ENCODE measurements at regions not wholly inside any gene's neighbourhood (a gene's known extent, or its start where the extent isn't known, plus 50 kb on each side); places are given as distances from the start of the nearest gene placed in this dataset.

DNA sequence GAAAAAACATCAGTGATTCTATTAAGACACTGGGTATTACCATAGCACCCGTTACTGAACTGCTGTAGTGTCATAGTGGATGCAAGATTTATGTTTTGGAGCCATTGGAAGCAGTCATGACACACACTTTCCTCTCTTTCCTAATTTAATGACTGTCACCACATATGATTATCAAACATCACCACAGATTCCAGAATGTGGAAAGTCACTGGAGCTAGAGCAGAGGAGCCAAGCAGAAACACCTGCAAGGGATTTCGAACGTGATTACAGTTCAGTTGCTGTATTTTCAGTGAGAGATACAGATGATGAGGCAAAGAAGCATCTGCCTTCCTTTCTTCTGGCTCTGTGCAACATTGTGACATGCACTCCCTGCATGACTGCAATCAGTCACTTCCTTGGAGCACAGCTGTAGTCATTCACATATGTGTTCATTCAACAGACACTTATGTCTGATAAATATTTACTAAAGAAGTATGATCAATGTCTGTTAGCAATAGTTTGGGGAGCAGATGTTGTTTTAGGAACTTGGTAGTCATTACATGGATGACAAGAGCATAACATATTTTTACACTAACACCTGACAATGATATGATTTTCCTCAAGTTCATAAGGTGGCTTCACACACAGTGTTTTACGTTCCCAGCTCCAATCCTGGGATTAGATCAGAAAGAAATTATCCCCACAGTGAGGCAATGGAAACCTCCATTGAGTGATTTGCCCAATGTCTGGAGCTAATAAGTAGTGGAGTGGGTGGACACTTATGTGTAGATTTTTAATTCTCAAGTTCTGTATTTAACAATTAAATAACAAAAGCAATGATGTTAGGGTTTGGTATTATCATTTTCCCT lies 416.6 kb downstream of the PLCL1 start:
- TF ChIP-seq, protein P1, sequence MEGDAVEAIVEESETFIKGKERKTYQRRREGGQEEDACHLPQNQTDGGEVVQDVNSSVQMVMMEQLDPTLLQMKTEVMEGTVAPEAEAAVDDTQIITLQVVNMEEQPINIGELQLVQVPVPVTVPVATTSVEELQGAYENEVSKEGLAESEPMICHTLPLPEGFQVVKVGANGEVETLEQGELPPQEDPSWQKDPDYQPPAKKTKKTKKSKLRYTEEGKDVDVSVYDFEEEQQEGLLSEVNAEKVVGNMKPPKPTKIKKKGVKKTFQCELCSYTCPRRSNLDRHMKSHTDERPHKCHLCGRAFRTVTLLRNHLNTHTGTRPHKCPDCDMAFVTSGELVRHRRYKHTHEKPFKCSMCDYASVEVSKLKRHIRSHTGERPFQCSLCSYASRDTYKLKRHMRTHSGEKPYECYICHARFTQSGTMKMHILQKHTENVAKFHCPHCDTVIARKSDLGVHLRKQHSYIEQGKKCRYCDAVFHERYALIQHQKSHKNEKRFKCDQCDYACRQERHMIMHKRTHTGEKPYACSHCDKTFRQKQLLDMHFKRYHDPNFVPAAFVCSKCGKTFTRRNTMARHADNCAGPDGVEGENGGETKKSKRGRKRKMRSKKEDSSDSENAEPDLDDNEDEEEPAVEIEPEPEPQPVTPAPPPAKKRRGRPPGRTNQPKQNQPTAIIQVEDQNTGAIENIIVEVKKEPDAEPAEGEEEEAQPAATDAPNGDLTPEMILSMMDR (IDR thresholded peaks at IDR 0.05) = no peak
- peaks cover 0 to 6% (median 0%) of the 10 kb centered on the region in 7 donors for H3K27me3 ChIP-seq
- 69 to 72% methylated on average over 4 of the region's 4 CpGs for WGBS, 2 donors
- H3K4me1 ChIP-seq = no peaks in the 10 kb centered on the region
- DNase-seq (no peak), ATAC-seq (no peak)
- intact Hi-C loops (cut with DNase I) = no loop called here
- no peaks in the 10 kb centered on the region for H3K9me3 ChIP-seq
- H3K36me3 ChIP-seq = no peaks in the 10 kb centered on the region
- H3K27ac ChIP-seq = no peak overlapping the region
- no peak overlapping the region for H3K4me3 ChIP-seq

DNA sequence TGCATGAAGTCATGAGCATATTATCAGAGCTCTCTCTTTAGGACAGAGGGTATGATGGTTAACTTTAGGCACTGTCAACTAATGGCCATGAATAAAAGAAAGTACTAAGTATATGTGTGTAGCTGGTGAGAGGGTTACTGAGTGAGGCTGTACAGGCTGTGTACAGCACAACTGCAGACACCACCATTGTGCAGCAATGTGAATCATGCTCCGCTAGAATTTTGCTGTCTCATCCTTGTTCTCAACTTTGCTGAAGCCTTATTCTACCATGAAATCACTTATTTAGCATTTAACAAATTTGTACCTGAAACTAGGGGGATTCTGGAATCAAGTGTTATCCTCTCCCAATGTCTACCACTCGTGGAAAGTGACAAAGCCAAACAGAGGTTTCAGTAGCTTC lies 414.9 kb downstream of the PLCL1 start:
- DNase-seq = no peak
- intact Hi-C loops (cut with DNase I) = no loop called here
- Histone ChIP-seq H3K4me1 (no peaks in the 10 kb centered on the region), H3K27me3 (peaks cover 0 to 6% (median 0%) of the 10 kb centered on the region in 7 donors), H3K27ac (no peak overlapping the region), H3K4me3 (no peak overlapping the region), H3K36me3 (no peaks in the 10 kb centered on the region), H3K9me3 (no peaks in the 10 kb centered on the region)
- 74 to 80% methylated on average over 2 of the region's 2 CpGs for WGBS, 2 donors
- TF ChIP-seq, protein P1 (IDR thresholded peaks at IDR 0.05) = no peak
- no peak for ATAC-seq

GRCh38 chr2:198214114-198214596 lies 409.8 kb downstream of the PLCL1 start:
- 90% methylated on average over 5 of the region's 5 CpGs for WGBS, 2 donors
- Histone ChIP-seq H3K9me3 (no peaks in the 10 kb centered on the region), H3K4me1 (no peaks in the 10 kb centered on the region), H3K4me3 (no peak overlapping the region), H3K27me3 (peaks cover 0 to 6% (median 0%) of the 10 kb centered on the region in 7 donors), H3K36me3 (no peaks in the 10 kb centered on the region), H3K27ac (no peak overlapping the region)
- intact Hi-C loops (cut with DNase I) = no loop called here
- ATAC-seq = no peak
- TF ChIP-seq, protein P1 (IDR thresholded peaks at IDR 0.05) = no peak
- DNase-seq = no peak

- DNase-seq = no peak
- no peak for ATAC-seq
- Histone ChIP-seq H3K27me3 (no peaks in the 10 kb centered on the region), H3K9me3 (no peaks in the 10 kb centered on the region), H3K36me3 (no peaks in the 10 kb centered on the region), H3K27ac (no peak overlapping the region), H3K4me3 (no peak overlapping the region), H3K4me1 (no peaks in the 10 kb centered on the region)
- intact Hi-C loops (cut with DNase I) = no loop called here
- WGBS, 2 donors = 44 to 59% methylated on average over 1 of the region's 1 CpG
- TF ChIP-seq, protein P1 (IDR thresholded peaks at IDR 0.05) = no peak
Measured at GRCh38 chr2:198213253-198213652, 408.9 kb downstream of the PLCL1 start.
